ENCODE measurements at regions not wholly inside any gene's neighbourhood (a gene's known extent, or its start where the extent isn't known, plus 50 kb on each side); places are given as distances from the start of the nearest gene placed in this dataset.

GRCh38 chr10:117718986-117719920, 176.7 kb downstream of the EMX2 start:
- no peak for DNase-seq (ENCODE audit: low spot score)
- no peaks in the 10 kb centered on the region for H3K9me3 ChIP-seq (replicated peaks in 1 of 2; ENCODE audit: control insufficient read depth in 2 of 2, insufficient read depth in 1 of 2, low read depth in 1 of 2, low read length in 2 of 2)
- no CpG with 5 or more reads among the region's 9 CpGs for WGBS, 2 donors (ENCODE audit: extremely low coverage in 2 of 2, insufficient read length in 2 of 2, insufficient replicate concordance in 1 of 2)
- H3K4me1 ChIP-seq (ENCODE audit: control insufficient read depth in 2 of 2, insufficient read depth in 1 of 2, low read depth in 1 of 2, low read length in 2 of 2), result peaks cover 0 to 20% of the 10 kb centered on the region in 2 donors
- no peak overlapping the region for H2BK15ac ChIP-seq (ENCODE audit: low read length)
- H3K18ac ChIP-seq (ENCODE audit: low read length), result no peak overlapping the region
- no peak overlapping the region for H3K23ac ChIP-seq (ENCODE audit: low read depth, low read length, poor library complexity)
- H3K4me3 ChIP-seq (ENCODE audit: low read length in 2 of 2), result no peak overlapping the region
- H3K9ac ChIP-seq (ENCODE audit: low read depth, low read length, poor library complexity), result no peak overlapping the region
- no peak overlapping the region for H4K91ac ChIP-seq (ENCODE audit: low read depth, low read length, poor library complexity)
- no peaks in the 10 kb centered on the region for H3K79me1 ChIP-seq (ENCODE audit: low read depth, low read length)
- no peak overlapping the region for H3K27ac ChIP-seq (replicated peaks; ENCODE audit: low read length)
- H3K4me2 ChIP-seq (ENCODE audit: insufficient read depth, low read length, poor library complexity, severe bottlenecking), result no peak overlapping the region
- no peaks in the 10 kb centered on the region for H3K36me3 ChIP-seq (replicated peaks in 1 of 2; ENCODE audit: control insufficient read depth in 2 of 2, insufficient read depth in 2 of 2, low read length in 2 of 2)
- H2BK120ac ChIP-seq (ENCODE audit: low read depth, low read length), result no peak overlapping the region
- H4K8ac ChIP-seq (ENCODE audit: low read depth, low read length), result no peak overlapping the region
- no peak overlapping the region for H2BK12ac ChIP-seq (ENCODE audit: low read length)
- H3K27me3 ChIP-seq (ENCODE audit: control insufficient read depth in 3 of 3, insufficient read depth in 3 of 3, low read depth in 1 of 3, low read length in 3 of 3), result peaks cover 0 to 2% (median 0%) of the 10 kb centered on the region in 3 experiments
- H2BK5ac ChIP-seq (ENCODE audit: low read length), result no peak overlapping the region
- no peak overlapping the region for H2AK5ac ChIP-seq (ENCODE audit: low read depth, low read length)
- H3K14ac ChIP-seq (ENCODE audit: low read length), result no peak overlapping the region
- H2AFZ ChIP-seq (ENCODE audit: low read length), result no peak overlapping the region
- H3K4ac ChIP-seq (ENCODE audit: low read length), result no peak overlapping the region

DNA sequence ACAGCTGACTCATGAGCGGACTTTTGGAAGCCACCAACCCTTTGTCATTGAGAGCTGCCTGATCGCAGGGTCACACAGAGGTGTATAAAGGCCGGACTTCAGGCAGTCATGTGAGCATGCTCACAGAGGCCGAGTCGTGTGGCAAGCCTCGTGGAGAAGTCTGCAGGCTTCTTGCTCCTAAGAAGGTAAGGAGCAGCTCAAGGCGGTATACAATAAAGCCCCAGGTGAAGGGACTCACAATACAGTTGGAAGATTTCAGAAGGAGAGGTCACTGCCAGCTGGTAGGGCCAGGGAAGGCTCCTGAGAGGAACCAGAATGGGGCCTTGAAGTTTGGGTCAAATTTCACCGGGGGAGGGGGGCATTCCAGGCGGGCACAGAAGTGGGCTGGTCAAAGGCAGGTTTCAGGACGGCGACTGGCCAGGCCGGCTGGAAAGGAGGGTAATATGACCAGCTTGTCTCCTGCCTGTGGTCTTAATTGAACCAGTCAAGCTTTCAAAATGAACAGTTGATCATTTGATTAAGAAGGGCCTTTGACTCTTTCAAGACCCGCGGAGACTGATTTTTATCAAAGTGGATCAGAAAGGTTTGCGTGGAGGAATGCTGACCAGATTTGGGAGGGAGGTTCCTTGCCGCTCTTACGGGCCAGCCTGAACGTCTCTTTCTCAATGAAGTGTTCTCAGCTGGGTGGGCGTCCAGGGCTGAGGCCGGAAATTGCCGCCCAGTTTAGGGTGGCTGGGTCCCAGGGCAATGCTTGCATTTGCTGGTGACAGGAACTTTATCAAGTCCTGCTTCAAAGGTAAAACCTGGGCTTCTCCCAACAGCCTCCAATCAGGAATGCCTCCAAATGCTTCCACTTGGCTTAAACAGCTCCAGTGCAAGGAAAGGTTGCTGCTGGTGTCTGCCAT, 178.6 kb downstream of the EMX2 start:
- no peaks in the 10 kb centered on the region for H3K36me3 ChIP-seq (replicated peaks in 1 of 2; ENCODE audit: control insufficient read depth in 2 of 2, insufficient read depth in 2 of 2, low read length in 2 of 2)
- no CpG with 5 or more reads among the region's 21 CpGs for WGBS, 2 donors (ENCODE audit: extremely low coverage in 2 of 2, insufficient read length in 2 of 2, insufficient replicate concordance in 1 of 2)
- peak; percentile 54 for DNase-seq (ENCODE audit: low spot score)

DNA sequence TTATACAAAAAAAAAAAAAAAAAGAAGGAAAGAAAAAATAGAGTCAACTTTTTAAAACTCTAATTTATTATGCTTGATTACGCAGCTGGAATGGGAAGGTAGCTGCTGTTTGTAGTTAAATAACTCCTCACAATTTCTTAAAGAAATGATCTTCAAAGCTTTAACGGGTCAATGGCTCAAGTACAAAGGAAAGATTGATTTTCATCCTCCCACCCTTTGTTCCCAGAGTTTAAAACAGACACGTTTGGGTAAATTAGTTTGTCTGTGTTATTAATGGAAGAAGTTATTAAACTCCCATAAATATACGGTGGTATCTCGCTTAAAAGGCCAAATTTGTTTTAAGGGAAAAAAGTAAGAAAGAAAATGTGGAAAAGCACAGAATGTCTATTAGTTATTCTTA, 179.3 kb downstream of the EMX2 start:
- Histone ChIP-seq H3K27me3 (ENCODE audit: control insufficient read depth in 3 of 3, insufficient read depth in 3 of 3, low read depth in 1 of 3, low read length in 3 of 3) (peaks cover 0 to 2% (median 0%) of the 10 kb centered on the region in 3 experiments), H3K79me1 (ENCODE audit: low read depth, low read length) (no peaks in the 10 kb centered on the region), H2BK12ac (ENCODE audit: low read length) (no peak overlapping the region), H3K9me3 (replicated peaks in 1 of 2; ENCODE audit: control insufficient read depth in 2 of 2, insufficient read depth in 1 of 2, low read depth in 1 of 2, low read length in 2 of 2) (no peaks in the 10 kb centered on the region), H2BK5ac (ENCODE audit: low read length) (no peak overlapping the region), H4K8ac (ENCODE audit: low read depth, low read length) (no peak overlapping the region), H3K36me3 (replicated peaks in 1 of 2; ENCODE audit: control insufficient read depth in 2 of 2, insufficient read depth in 2 of 2, low read length in 2 of 2) (no peaks in the 10 kb centered on the region), H2AFZ (ENCODE audit: low read length) (no peak overlapping the region), H3K9ac (ENCODE audit: low read depth, low read length, poor library complexity) (no peak overlapping the region), H3K14ac (ENCODE audit: low read length) (no peak overlapping the region), H3K18ac (ENCODE audit: low read length) (no peak overlapping the region), H3K4me1 (ENCODE audit: control insufficient read depth in 2 of 2, insufficient read depth in 1 of 2, low read depth in 1 of 2, low read length in 2 of 2) (peaks cover 0 to 20% of the 10 kb centered on the region in 2 donors), H3K4me3 (ENCODE audit: low read length in 2 of 2) (no peak overlapping the region), H3K4ac (ENCODE audit: low read length) (no peak overlapping the region), H3K27ac (replicated peaks; ENCODE audit: low read length) (no peak overlapping the region), H4K91ac (ENCODE audit: low read depth, low read length, poor library complexity) (no peak overlapping the region), H2BK120ac (ENCODE audit: low read depth, low read length) (no peak overlapping the region), H3K4me2 (ENCODE audit: insufficient read depth, low read length, poor library complexity, severe bottlenecking) (no peak overlapping the region), H2BK15ac (ENCODE audit: low read length) (no peak overlapping the region), H3K23ac (ENCODE audit: low read depth, low read length, poor library complexity) (no peak overlapping the region), H2AK5ac (ENCODE audit: low read depth, low read length) (no peak overlapping the region)
- no CpG with 5 or more reads among the region's 5 CpGs for WGBS, 2 donors (ENCODE audit: extremely low coverage in 2 of 2, insufficient read length in 2 of 2, insufficient replicate concordance in 1 of 2)
- no peak for DNase-seq (ENCODE audit: low spot score)

More for the DNA sequence above, 178.6 kb downstream of the EMX2 start:
- Histone ChIP-seq H4K8ac (ENCODE audit: low read depth, low read length) (no peak overlapping the region), H2BK120ac (ENCODE audit: low read depth, low read length) (no peak overlapping the region), H3K27me3 (ENCODE audit: control insufficient read depth in 3 of 3, insufficient read depth in 3 of 3, low read depth in 1 of 3, low read length in 3 of 3) (peaks cover 0 to 2% (median 0%) of the 10 kb centered on the region in 3 experiments), H3K27ac (replicated peaks; ENCODE audit: low read length) (peak overlapping the region; percentile 37), H3K9ac (ENCODE audit: low read depth, low read length, poor library complexity) (no peak overlapping the region), H2BK12ac (ENCODE audit: low read length) (no peak overlapping the region), H3K4ac (ENCODE audit: low read length) (no peak overlapping the region), H2BK5ac (ENCODE audit: low read length) (no peak overlapping the region), H3K9me3 (replicated peaks in 1 of 2; ENCODE audit: control insufficient read depth in 2 of 2, insufficient read depth in 1 of 2, low read depth in 1 of 2, low read length in 2 of 2) (no peaks in the 10 kb centered on the region), H3K4me2 (ENCODE audit: insufficient read depth, low read length, poor library complexity, severe bottlenecking) (no peak overlapping the region), H3K4me3 (ENCODE audit: low read length in 2 of 2) (no peak overlapping the region), H2BK15ac (ENCODE audit: low read length) (no peak overlapping the region), H3K79me1 (ENCODE audit: low read depth, low read length) (no peaks in the 10 kb centered on the region), H3K23ac (ENCODE audit: low read depth, low read length, poor library complexity) (no peak overlapping the region), H4K91ac (ENCODE audit: low read depth, low read length, poor library complexity) (no peak overlapping the region), H3K18ac (ENCODE audit: low read length) (peak overlapping the region; percentile 38), H2AFZ (ENCODE audit: low read length) (no peak overlapping the region), H3K14ac (ENCODE audit: low read length) (no peak overlapping the region), H2AK5ac (ENCODE audit: low read depth, low read length) (no peak overlapping the region), H3K4me1 (ENCODE audit: control insufficient read depth in 2 of 2, insufficient read depth in 1 of 2, low read depth in 1 of 2, low read length in 2 of 2) (peaks cover 0 to 20% of the 10 kb centered on the region in 2 donors)

DNA sequence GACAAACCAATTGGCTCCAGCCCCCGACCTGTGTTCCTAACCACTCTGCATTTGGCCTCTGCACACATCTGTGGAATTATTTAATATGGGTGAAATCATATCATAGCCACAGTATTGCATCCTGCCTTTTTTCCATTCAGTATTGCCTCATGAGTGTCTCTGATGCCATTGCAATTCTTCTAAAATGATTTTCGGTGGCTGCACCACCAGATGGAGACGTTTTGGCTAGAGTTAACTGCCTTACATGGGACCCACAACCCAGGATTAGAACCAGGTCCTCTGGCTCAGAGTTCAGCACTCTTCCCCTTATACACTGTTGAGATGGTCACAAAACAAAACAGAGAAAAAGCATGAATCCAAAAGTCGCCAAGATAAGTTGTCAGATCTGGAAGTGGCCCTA, 180.8 kb downstream of the EMX2 start:
- Histone ChIP-seq H3K27ac (replicated peaks; ENCODE audit: low read length) (no peak overlapping the region), H2BK15ac (ENCODE audit: low read length) (no peak overlapping the region), H3K18ac (ENCODE audit: low read length) (no peak overlapping the region), H3K9ac (ENCODE audit: low read depth, low read length, poor library complexity) (no peak overlapping the region), H2BK120ac (ENCODE audit: low read depth, low read length) (no peak overlapping the region), H2AK5ac (ENCODE audit: low read depth, low read length) (no peak overlapping the region), H3K4ac (ENCODE audit: low read length) (no peak overlapping the region), H2AFZ (ENCODE audit: low read length) (no peak overlapping the region), H3K4me3 (ENCODE audit: low read length in 2 of 2) (no peak overlapping the region), H4K91ac (ENCODE audit: low read depth, low read length, poor library complexity) (no peak overlapping the region), H3K4me1 (ENCODE audit: control insufficient read depth in 2 of 2, insufficient read depth in 1 of 2, low read depth in 1 of 2, low read length in 2 of 2) (peaks cover 0 to 20% of the 10 kb centered on the region in 2 donors), H3K79me1 (ENCODE audit: low read depth, low read length) (no peaks in the 10 kb centered on the region), H2BK5ac (ENCODE audit: low read length) (no peak overlapping the region), H3K4me2 (ENCODE audit: insufficient read depth, low read length, poor library complexity, severe bottlenecking) (no peak overlapping the region), H3K14ac (ENCODE audit: low read length) (no peak overlapping the region), H3K9me3 (replicated peaks in 1 of 2; ENCODE audit: control insufficient read depth in 2 of 2, insufficient read depth in 1 of 2, low read depth in 1 of 2, low read length in 2 of 2) (no peaks in the 10 kb centered on the region), H3K27me3 (ENCODE audit: control insufficient read depth in 3 of 3, insufficient read depth in 3 of 3, low read depth in 1 of 3, low read length in 3 of 3) (peaks cover 0 to 2% (median 0%) of the 10 kb centered on the region in 3 experiments), H3K23ac (ENCODE audit: low read depth, low read length, poor library complexity) (no peak overlapping the region), H4K8ac (ENCODE audit: low read depth, low read length) (no peak overlapping the region), H3K36me3 (replicated peaks in 1 of 2; ENCODE audit: control insufficient read depth in 2 of 2, insufficient read depth in 2 of 2, low read length in 2 of 2) (no peaks in the 10 kb centered on the region), H2BK12ac (ENCODE audit: low read length) (no peak overlapping the region)
- no CpG with 5 or more reads among the region's 4 CpGs for WGBS, 2 donors (ENCODE audit: extremely low coverage in 2 of 2, insufficient read length in 2 of 2, insufficient replicate concordance in 1 of 2)
- DNase-seq (ENCODE audit: low spot score), result no peak
